ENCODE measurements at regions not wholly inside any gene's neighbourhood (a gene's known extent, or its start where the extent isn't known, plus 50 kb on each side); places are given as distances from the start of the nearest gene placed in this dataset.
A peak's percentile ranks its signal among the peaks of the same experiment; 100 is the strongest.
"Not testable (repeated sequence)": the region's sequence is repeated elsewhere in the genome, so short reads cannot be mapped to it uniquely, and the experiment has no call there.

- no peak for DNase-seq
These were observed 61.2 kb downstream of the VIP start for GRCh38 chr6:152811785-152812184.

DNA sequence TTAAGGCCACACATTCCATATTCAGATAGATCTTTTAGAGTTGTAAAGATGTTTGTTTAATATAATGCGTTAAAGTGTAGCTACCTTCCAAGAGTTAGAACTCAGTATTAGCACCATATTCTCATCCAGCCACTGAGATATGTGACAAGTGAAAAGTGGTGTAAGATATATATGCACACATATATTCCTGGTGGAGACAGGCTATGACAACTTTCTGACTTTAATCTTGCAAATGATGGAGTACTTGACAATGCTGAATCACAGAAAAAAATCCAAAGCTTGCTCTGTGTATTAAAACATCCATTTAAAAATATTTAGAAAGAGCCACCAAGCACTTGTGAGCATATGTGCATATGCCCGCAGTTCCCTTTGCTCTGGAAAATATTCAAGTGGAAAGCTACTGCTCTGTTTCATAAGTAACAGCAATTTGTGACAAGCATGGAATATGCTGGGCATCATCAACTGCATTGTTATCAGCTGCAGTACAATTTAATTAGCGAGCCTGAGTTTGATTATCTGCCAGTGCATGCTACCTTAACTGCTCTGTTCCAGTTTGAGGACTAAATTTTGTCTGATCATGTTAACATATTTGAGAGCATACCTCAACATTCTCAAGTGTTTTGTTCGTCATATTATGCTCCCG is 64.8 kb downstream of the VIP start:
- DNase-seq: no peak

- DNase-seq: no peak
These were observed 65.5 kb downstream of the VIP start for GRCh38 chr6:152816055-152816454.

- no peak for DNase-seq
These were observed 70.9 kb downstream of the VIP start for GRCh38 chr6:152821525-152821924.

GRCh38 chr6:152824666-152825065 is 74.1 kb downstream of the VIP start:
- no peak for DNase-seq

DNA sequence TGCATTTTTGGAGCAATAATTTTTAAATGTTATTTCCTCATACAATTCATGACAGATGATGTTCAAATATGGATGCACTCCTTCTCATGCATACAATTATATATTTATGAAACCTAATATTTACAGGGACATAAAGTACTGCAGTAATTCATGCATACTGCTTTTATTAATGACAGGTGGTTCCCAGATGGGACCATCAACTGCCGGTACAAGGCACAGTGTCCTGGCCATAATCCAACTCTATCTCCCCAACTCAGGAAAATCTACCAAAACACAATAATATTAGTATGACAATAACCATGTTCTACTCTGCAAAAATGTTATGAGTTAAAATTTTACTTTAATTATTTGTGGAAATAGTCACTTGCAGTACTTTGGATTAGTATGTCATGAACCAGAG is 77.8 kb downstream of the VIP start:
- no peak for DNase-seq

GRCh38 chr6:152834366-152834765 is 83.8 kb downstream of the VIP start:
- not testable (repeated sequence) for DNase-seq

GRCh38 chr6:152836523-152836922 is 85.9 kb downstream of the VIP start:
- DNase-seq: no peak

DNA sequence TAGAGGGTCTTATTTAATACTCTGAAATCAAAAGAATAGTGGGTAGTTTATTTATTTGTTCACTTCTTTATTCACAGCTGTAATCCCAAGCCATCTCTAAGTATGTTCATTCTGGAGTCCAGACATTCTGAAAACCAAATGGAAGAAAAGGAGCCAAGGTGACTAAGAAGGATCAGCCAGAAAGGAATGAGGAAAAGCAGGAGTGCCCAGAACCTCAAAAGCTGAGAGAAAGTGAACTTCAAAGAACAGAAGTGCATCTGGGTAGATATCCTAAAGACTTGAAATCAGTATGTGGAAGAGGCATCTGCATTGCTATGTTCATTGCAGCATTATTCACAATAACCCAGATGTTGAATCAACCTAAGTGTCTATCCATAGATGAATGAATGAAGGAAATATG is 94.8 kb downstream of the VIP start:
- DNase-seq: no peak

GRCh38 chr6:152846825-152847224 is 96.2 kb downstream of the VIP start:
- no peak for DNase-seq

GRCh38 chr6:152848919-152849318 is 98.3 kb downstream of the VIP start:
- no peak for DNase-seq

- no peak for DNase-seq
These were observed 103.6 kb downstream of the VIP start for GRCh38 chr6:152854086-152854795.

GRCh38 chr6:152858141-152858540 is 107.5 kb downstream of the VIP start:
- DNase-seq: no peak

DNA sequence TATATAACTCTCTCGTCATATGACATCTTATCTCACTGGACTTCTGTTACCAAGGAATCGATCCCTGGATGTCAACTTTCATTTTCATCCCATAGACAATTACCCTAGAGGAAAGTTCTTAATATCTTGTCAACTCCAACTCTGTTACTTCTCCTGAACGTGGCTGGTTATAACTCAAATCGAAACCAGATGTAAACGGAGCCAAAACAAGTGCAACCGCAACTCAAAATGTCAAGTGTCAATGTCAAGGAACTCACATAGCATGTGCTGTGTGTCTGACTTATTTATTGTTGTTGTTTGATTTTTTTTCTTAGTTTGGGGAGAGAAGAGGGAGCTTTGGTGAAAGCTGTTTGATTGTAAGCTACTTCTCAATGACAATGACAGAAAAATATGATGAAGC is 108.6 kb downstream of the VIP start:
- DNase-seq: no peak

DNA sequence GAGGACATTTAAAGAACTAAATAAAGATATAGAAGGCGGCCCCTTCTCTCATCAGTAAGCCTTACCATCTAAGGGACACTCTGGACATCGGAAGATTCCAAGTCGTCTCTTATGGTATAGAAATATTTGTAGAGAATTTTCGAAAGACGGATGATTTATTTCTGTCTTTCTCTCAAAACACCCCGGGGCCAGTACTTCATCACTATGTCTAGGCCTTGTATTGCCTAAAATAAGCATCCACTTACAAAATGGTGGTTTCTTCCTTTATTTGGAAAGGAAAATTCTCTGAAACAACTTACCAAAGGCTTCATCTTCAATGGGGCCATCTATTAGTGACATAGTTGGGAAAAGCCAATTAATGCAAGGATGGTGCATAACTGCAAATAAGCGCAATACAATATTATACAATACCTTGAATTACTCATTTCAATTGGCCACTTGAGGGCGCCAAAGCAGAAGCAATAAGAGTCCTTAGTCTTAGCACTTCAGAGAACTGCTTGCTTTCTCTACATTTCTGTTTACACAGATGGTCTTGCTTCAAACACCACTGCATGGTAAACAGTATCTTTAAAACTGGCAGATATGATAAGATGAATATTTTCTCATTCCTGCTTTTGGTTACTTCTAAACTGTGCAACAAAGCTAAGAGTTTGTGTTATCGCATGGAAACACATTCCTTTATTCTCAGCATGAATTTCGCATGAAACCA is 113.2 kb downstream of the VIP start:
- DNase-seq: peak; percentile 54

DNA sequence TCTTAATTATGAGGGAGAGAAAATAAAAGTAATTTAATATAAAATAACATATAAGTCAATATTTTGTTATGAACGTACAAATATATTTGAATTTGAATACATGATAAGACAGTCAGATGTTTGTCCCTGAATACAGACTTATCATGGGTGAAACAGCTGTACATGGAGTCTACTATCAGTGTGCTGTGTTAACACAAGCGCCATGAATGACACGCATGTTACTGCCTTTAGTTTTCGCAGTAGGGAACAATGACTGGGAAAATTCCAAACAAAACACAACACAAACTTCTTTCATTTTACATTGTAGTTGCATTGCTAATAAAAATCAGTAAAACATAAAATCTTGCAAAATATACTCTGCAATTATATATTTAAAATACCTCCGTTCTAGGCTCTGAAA is 108.6 kb downstream of the FBXO5 start:
- no peak for DNase-seq

GRCh38 chr6:152874846-152875568 is 107.8 kb downstream of the FBXO5 start:
- no peak for DNase-seq

DNA sequence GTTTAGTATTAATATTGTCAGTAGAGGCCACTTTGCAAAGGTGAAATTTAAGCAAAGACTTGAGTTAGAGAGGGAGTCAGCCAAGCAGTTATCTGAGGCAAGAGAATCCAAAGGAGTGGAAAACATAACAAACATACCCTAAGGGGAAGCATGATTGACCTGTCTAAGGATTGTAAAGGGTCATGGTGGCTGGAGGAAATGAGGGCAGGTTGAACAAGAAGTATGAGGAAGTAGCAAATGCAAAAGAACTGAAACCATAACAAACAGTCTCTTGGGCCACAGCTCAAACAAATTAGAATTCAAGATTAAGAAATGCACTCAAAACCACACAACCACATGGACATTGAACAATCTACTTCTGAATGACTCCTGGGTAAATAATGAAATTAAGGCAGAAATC is 103.2 kb downstream of the FBXO5 start:
- DNase-seq: no peak

DNA sequence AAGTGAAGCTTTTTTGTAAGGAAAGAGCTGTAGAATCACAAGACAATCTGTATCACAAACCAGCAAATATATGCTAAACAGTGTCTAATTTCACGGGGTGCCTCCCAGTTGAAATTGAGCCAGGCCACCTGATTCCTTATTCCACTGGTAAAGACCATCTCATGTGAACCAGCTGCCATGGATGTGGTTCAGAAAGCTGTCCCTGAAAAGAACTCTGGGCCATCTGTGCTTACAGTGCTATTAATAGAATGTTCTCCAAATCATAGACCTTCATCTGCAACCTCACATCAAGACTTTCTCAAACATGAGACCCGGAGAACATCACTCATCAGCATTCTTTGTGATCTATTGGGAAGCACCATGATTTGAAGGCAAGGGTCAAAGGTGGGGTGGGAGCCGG is 89.7 kb downstream of the FBXO5 start:
- no peak for DNase-seq

- DNase-seq: no peak
These were observed 85.9 kb downstream of the FBXO5 start for GRCh38 chr6:152896923-152897322.

DNA sequence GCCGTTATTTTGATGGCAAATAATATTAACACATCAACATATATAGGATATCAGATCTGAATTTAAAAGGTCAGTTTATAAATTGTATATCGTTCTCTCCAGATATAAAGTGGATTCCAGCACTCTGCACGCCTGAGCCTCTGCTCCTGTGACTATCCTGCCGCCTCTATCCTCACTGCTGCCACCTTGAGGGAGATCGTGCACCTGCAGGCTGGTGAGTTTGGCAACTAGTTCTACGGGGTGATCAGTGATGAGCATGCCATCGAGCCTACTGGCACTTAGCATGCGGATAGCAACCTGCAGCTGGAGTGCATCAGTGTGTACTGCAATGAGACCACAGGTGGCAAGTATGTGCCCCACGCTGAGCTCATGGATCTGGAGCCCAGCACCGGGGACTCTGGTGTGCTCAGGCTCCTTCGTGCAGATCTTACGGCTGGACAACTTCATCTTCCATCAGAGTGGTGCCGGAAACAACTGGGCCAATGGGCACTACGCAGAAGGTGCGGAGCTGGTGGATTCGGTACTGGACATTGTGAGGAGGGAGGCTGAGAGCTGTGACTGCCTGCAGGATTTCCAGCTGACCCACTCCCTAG is 84.9 kb downstream of the FBXO5 start:
- peak; percentile 10 for DNase-seq

DNA sequence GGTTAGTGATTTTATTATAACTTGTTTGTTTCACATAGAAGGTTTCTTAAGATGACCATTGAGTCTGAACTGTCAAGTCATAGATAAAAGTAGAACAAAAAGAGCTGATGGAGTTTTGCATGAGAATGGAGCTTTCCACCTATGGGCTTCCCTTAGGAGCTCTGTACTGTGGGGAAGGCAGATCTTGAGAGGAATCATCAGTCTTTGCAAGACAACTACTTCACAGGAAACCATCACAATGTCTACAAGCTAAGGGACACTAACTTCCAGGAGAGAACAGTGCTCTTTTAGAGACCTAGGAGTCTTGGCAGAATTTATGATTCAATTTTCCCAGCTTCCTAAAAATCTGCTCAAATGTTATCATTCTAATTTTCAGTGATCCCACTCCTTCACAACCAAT is 78.2 kb downstream of the FBXO5 start:
- DNase-seq: no peak
